ENCODE measurements at regions not wholly inside any gene's neighbourhood (a gene's known extent, or its start where the extent isn't known, plus 50 kb on each side); places are given as distances from the start of the nearest gene placed in this dataset.

GRCh38 chr4:20451986-20452385 lies 200.3 kb downstream of the SLIT2 start:
- no peaks in the 10 kb centered on the region for H3K9me1 ChIP-seq (ENCODE audit: insufficient read depth, low read length)
- no peak overlapping the region for H4K5ac ChIP-seq (ENCODE audit: low read depth, low read length)
- H3K4me1 ChIP-seq (ENCODE audit: control insufficient read depth, insufficient read depth, low read length): no peaks in the 10 kb centered on the region
- POLR2A ChIA-PET (ENCODE audit: unreplicated experiment): no interaction called here
- no peak overlapping the region for H2BK120ac ChIP-seq (ENCODE audit: low read depth, low read length)
- H3K4me3 ChIP-seq (ENCODE audit: insufficient read depth, low read depth, low read length): no peak overlapping the region
- intact Hi-C loops (cut with micrococcal nuclease): no loop called here
- dilution Hi-C loops (cut with HindIII; ENCODE audit: low sequenced_read_pairs, unreplicated experiment): no loop called here
- H3K4ac ChIP-seq (ENCODE audit: low read depth, low read length): no peak overlapping the region
- ATAC-seq (ENCODE audit: low read depth) (no peak), DNase-seq (no peak)
- no peak overlapping the region for H3K27ac ChIP-seq (ENCODE audit: insufficient read depth, low read length)
- no peak overlapping the region for H2AK9ac ChIP-seq (replicated peaks; ENCODE audit: low read depth, low read length, poor library complexity)
- WGBS, 2 experiments (ENCODE audit: extremely low coverage in 2 of 2, insufficient read length in 1 of 2): no CpG with 5 or more reads among the region's 2 CpGs
- no peak overlapping the region for H3K14ac ChIP-seq (replicated peaks; ENCODE audit: low read depth, low read length)
- H2BK15ac ChIP-seq (ENCODE audit: low read depth, low read length): no peak overlapping the region
- H3K56ac ChIP-seq (ENCODE audit: extremely low read depth, insufficient read depth, low read length): no peak overlapping the region
- no peak overlapping the region for H3K18ac ChIP-seq (ENCODE audit: low read depth, low read length)
- no peaks in the 10 kb centered on the region for H4K20me1 ChIP-seq (ENCODE audit: insufficient read depth, low read length)
- H3K36me3 ChIP-seq (ENCODE audit: control insufficient read depth, insufficient read depth, low read length): no peaks in the 10 kb centered on the region
- no peak overlapping the region for H3K23ac ChIP-seq (ENCODE audit: low read depth, low read length)
- BruUV-seq (replicated peaks): no TSS peak
- no peaks in the 10 kb centered on the region for H3K79me1 ChIP-seq (ENCODE audit: low read depth in 1 of 2, low read length in 2 of 2)
- H4K8ac ChIP-seq (ENCODE audit: low read depth in 2 of 2, low read length in 2 of 2): no peak overlapping the region
- no peaks in the 10 kb centered on the region for H3K27me3 ChIP-seq (ENCODE audit: control insufficient read depth, insufficient read depth, low read length)
- TF ChIP-seq POLR2A (IDR thresholded peaks at IDR 0.05; ENCODE audit: low read depth, low read length) (no peak), MXI1 (IDR thresholded peaks at IDR 0.05; ENCODE audit: borderline replicate concordance, low read depth, low read length) (no peak), FOS (IDR thresholded peaks at IDR 0.05; ENCODE audit: low read depth, low read length) (no peak), MAFK (IDR thresholded peaks at IDR 0.05; ENCODE audit: low read depth, low read length) (no peak), CEBPB (IDR thresholded peaks at IDR 0.05; ENCODE audit: low read depth, low read length) (no peak), RAD21 (IDR thresholded peaks at IDR 0.05; ENCODE audit: low read length) (no peak), USF2 (IDR thresholded peaks at IDR 0.05; ENCODE audit: low read depth, low read length) (no peak), MAZ (IDR thresholded peaks at IDR 0.05; ENCODE audit: borderline replicate concordance, low read depth, low read length) (no peak), SMC3 (IDR thresholded peaks at IDR 0.05; ENCODE audit: low read depth, low read length) (no peak)
- H3K9me3 ChIP-seq (ENCODE audit: control insufficient read depth, insufficient read depth, low read length): no peaks in the 10 kb centered on the region
- no peak overlapping the region for H2AK5ac ChIP-seq (ENCODE audit: low read depth, low read length)
- H4K91ac ChIP-seq (ENCODE audit: insufficient read depth, low read depth, low read length): no peak overlapping the region
- no peak overlapping the region for H3K9ac ChIP-seq (ENCODE audit: low read depth, low read length)
- in situ Hi-C loops (cut with MboI; ENCODE audit: low sequenced_read_pairs): no loop called here
- CTCF ChIA-PET: no interaction called here
- H2AFZ ChIP-seq (replicated peaks; ENCODE audit: low read length, poor library complexity): no peak overlapping the region
- H2BK5ac ChIP-seq (ENCODE audit: low read depth, low read length, poor library complexity, severe bottlenecking): no peak overlapping the region
- no peak overlapping the region for H2BK20ac ChIP-seq (ENCODE audit: low read depth, low read length)
- H3K4me2 ChIP-seq (ENCODE audit: low read depth, low read length): no peak overlapping the region
